PC-3 (cell line): ENCODE measurements at regions not wholly inside any gene's neighbourhood (a gene's known extent, or its start where the extent isn't known, plus 50 kb on each side); places are given as distances from the start of the nearest gene placed in this dataset.

Experiments used
- ATAC-seq: fragments of 200-7000 bp; cut with Tn5 transposase; 2 replicates; pipeline ENCODE4 v1.9.1; 2020; ENCODE audit warnings: mild to moderate bottlenecking, moderate library complexity
- BruUV-seq: library from RNA; stranded (reverse); fragments of 400-500 nt; replicated peaks from 2 replicates; lab custom pipeline; 2021; lab: Mats Ljungman, UMichigan
- CTCF ChIA-PET: fragments of 300-600 bp; sonication (Branson Sonifier 250); formaldehyde crosslinking; loops from one replicate; lab custom pipeline; 2022; ENCODE audit warnings: antibody characterized with exemption; lab: Charles Lee
- POLR2A ChIA-PET: fragments of 300-600 bp; sonication (Branson Sonifier 250); formaldehyde crosslinking; loops from one replicate; lab custom pipeline; 2022; ENCODE audit warnings: antibody characterized with exemption; ENCODE audit not compliant: unreplicated experiment; lab: Charles Lee
- DNase-seq: peaks from one replicate; pipeline ENCODE4 v3.0.0-alpha.2; 2015
- H2AFZ ChIP-seq: fragments of 300-600 bp; sonication (generic); 2 replicates; pipeline ENCODE4 v1.6.0; 2016; ENCODE audit warnings: antibody characterized with exemption, low read length
- H3F3A ChIP-seq: fragments of 300-600 bp; sonication (generic); one replicate; pipeline ENCODE4 v1.6.0; 2017; ENCODE audit warnings: antibody characterized with exemption, low read length, control low read depth, mild to moderate bottlenecking; ENCODE audit not compliant: unreplicated experiment
- H3K27ac ChIP-seq: fragments of 300-600 bp; sonication (generic); 2 replicates; pipeline ENCODE4 v1.5.1; 2016; ENCODE audit warnings: mild to moderate bottlenecking, low read length
- H3K27me3 ChIP-seq: fragments of 300-600 bp; sonication (generic); 2 replicates; pipeline ENCODE4 v1.6.1; 2016; ENCODE audit warnings: low read length, mixed read lengths
- H3K36me3 ChIP-seq: fragments of 300-600 bp; sonication (generic); 2 replicates; pipeline ENCODE4 v1.6.1; 2016; ENCODE audit warnings: low read depth, mixed run types, low read length, mixed read lengths
- H3K4me1 ChIP-seq: fragments of 300-600 bp; sonication (generic); 2 replicates; pipeline ENCODE4 v1.5.1; 2016; ENCODE audit warnings: low read length; ENCODE audit not compliant: insufficient read depth
- H3K4me2 ChIP-seq: fragments of 300-600 bp; sonication (generic); 2 replicates; pipeline ENCODE4 v1.6.0; 2016; ENCODE audit warnings: low read length
- H3K4me3 ChIP-seq: fragments of 300-600 bp; sonication (generic); 2 replicates; pipeline ENCODE4 v1.5.1; 2016; ENCODE audit warnings: mild to moderate bottlenecking, low read length, mixed read lengths
- H3K79me2 ChIP-seq: fragments of 300-600 bp; sonication (generic); 2 replicates; pipeline ENCODE4 v1.6.1; 2017; ENCODE audit warnings: low read length, mixed read lengths
- H3K9ac ChIP-seq: fragments of 300-600 bp; sonication (generic); 2 replicates; pipeline ENCODE4 v1.6.0; 2016; ENCODE audit warnings: mild to moderate bottlenecking, low read length
- H3K9me2 ChIP-seq: fragments of 300-600 bp; sonication (generic); replicated peaks from 2 replicates; pipeline ENCODE4 v1.6.1; 2016; ENCODE audit warnings: mixed run types, low read length, mixed read lengths
- H3K9me3 ChIP-seq: fragments of 300-600 bp; sonication (generic); 2 replicates; pipeline ENCODE4 v1.6.1; 2016; ENCODE audit warnings: low read length, mixed read lengths
- H4K20me1 ChIP-seq: fragments of 300-600 bp; sonication (generic); 2 replicates; pipeline ENCODE4 v1.6.1; 2016; ENCODE audit warnings: low read length, mixed read lengths
- CTCF ChIP-seq: fragments of 300-600 bp; sonication (generic); conservative IDR thresholded peaks from 2 replicates; pipeline ENCODE4 v1.5.1; 2017; ENCODE audit warnings: antibody characterized with exemption, low read depth, mild to moderate bottlenecking, low read length
- EZH2 ChIP-seq: fragments of 300-600 bp; sonication (generic); IDR thresholded peaks from one replicate; pipeline ENCODE4 v1.6.1; 2017; ENCODE audit warnings: antibody characterized with exemption, mild to moderate bottlenecking, low read length; ENCODE audit not compliant: unreplicated experiment
- EZH2phosphoT487 ChIP-seq: fragments of 300-600 bp; sonication (generic); IDR thresholded peaks from 2 replicates; pipeline ENCODE4 v1.6.1; 2018; ENCODE audit warnings: mild to moderate bottlenecking, antibody characterized with exemption, low read length, borderline replicate concordance
- intact Hi-C: fragments of 100-400 bp; cut with micrococcal nuclease; formaldehyde crosslinking; loops from 2 replicates; pipeline ENCODE4 v1.9.0; 2023

- intact Hi-C loops = no loop called here
- DNase-seq (no peak), ATAC-seq (no peak)
- H3K27ac ChIP-seq = no peak overlapping the region
- no peaks in the 10 kb centered on the region for H3K4me1 ChIP-seq
- no peak overlapping the region for H3K4me2 ChIP-seq
- TF ChIP-seq EZH2 (no peak), EZH2phosphoT487 (no peak), CTCF (no peak)
- no peak overlapping the region for H3K4me3 ChIP-seq
- H4K20me1 ChIP-seq = no peaks in the 10 kb centered on the region
- no peaks in the 10 kb centered on the region for H3K36me3 ChIP-seq
- H3K9me2 ChIP-seq = no peaks in the 10 kb centered on the region
- CTCF ChIA-PET = no interaction called here
- no peaks in the 10 kb centered on the region for H3F3A ChIP-seq
- no peaks in the 10 kb centered on the region for H3K79me2 ChIP-seq
- H2AFZ ChIP-seq = no peak overlapping the region
- no TSS peak for BruUV-seq
- peaks cover 9% of the 10 kb centered on the region; the same call in 1 of the 2 replicates for H3K27me3 ChIP-seq
- H3K9ac ChIP-seq = no peak overlapping the region
- no peaks in the 10 kb centered on the region for H3K9me3 ChIP-seq
- POLR2A ChIA-PET = no interaction called here
These were observed 50.4 kb upstream of the MVB12B start for GRCh38 chr9:126276056-126276728.
